SK-N-MC (cell line): ENCODE measurements at regions not wholly inside any gene's neighbourhood (a gene's known extent, or its start where the extent isn't known, plus 50 kb on each side); places are given as distances from the start of the nearest gene placed in this dataset.
"Not testable (repeated sequence)": the region's sequence is repeated elsewhere in the genome, so short reads cannot be mapped to it uniquely, and the experiment has no call there.

Experiments used
- EZH2 ChIP-seq: fragments of 200-600 bp; sonication (generic); IDR thresholded peaks from one replicate; pipeline ENCODE4 v1.6.1; 2017; ENCODE audit warnings: antibody characterized with exemption
- POLR2AphosphoS5 ChIP-seq: IDR thresholded peaks from 2 replicates; pipeline ENCODE4 v1.6.1; 2012; ENCODE audit warnings: mild to moderate bottlenecking, low read depth, low read length, borderline replicate concordance

DNA sequence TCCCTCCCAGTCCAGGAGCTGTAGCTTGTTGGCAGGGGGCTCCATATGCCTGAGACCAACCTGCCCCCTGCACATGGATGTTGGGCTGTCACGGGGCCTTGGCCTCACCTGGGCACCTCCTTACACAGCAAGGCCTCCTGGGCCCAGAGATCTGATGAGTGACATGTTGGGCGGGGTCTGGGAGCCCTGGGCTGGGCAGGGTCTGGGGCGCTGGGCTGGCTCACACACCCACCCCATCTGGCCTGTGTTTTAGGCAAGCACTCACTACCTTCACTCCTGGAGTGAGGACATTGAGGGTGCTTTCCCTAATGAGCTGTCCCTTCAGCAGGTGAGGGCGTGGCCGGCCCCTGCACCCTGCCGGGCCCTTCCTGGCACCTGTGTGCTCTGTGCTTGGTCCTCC lies 200.8 kb downstream of the LIPI start:
- not testable (repeated sequence) for TF ChIP-seq POLR2AphosphoS5, EZH2
